Stimulated activated CD8-positive, alpha-beta memory T cell treated with anti-CD3 and anti-CD28 coated beads, Interleukin-4, amount 100 ng/mL, for 4 hours (primary cell): ENCODE measurements at regions not wholly inside any gene's neighbourhood (a gene's known extent, or its start where the extent isn't known, plus 50 kb on each side); places are given as distances from the start of the nearest gene placed in this dataset.

Experiments used
- DNase-seq, 2 donors: peaks; one replicate each; pipeline ENCODE4 v3.0.0-alpha.2; 2020; ENCODE audit warnings: low read depth in 2 of 2, low spot score in 1 of 2

DNA sequence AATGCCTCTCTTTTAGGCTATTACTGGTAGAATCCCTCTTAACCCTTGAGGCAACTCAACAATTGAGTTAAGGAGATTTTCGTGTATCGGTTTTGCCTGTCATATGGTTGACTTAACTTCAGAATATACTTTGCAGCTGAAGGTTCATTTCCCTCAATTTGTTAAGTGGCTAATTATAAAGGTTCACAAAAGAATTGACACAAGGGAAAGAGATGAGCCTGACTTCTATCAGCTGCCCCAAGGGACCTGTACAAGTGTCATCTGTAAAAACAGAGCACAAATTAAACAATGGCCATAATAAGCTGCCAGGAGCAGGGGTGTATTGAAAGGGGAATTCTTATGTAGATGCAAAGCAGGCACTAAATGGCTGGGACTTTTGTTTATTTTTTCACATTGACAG, 334.8 kb upstream of the OBI1 start:
- DNase-seq, result no peak

GRCh38 chr13:78981913-78982312, 323.0 kb upstream of the OBI1 start:
- DNase-seq, result no peak

DNA sequence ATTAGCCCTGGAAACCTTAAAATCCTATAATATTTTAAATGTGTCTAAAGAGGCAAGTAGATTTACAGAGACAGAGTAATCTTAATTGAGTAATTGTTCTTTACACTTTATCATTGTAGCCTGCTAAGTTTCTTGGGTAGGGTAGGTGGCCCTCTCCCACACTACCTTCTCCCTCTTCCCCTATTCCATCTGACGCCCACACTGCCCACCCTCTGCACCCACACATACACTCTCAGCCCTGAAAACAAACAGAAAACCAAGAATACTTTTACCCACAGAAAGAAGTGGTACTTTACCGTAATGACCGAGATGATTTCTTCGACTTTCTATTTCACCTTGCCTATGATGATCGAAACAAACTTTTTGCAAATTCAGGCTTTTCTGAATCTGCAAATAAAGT, 320.4 kb upstream of the OBI1 start:
- no peak for DNase-seq

DNA sequence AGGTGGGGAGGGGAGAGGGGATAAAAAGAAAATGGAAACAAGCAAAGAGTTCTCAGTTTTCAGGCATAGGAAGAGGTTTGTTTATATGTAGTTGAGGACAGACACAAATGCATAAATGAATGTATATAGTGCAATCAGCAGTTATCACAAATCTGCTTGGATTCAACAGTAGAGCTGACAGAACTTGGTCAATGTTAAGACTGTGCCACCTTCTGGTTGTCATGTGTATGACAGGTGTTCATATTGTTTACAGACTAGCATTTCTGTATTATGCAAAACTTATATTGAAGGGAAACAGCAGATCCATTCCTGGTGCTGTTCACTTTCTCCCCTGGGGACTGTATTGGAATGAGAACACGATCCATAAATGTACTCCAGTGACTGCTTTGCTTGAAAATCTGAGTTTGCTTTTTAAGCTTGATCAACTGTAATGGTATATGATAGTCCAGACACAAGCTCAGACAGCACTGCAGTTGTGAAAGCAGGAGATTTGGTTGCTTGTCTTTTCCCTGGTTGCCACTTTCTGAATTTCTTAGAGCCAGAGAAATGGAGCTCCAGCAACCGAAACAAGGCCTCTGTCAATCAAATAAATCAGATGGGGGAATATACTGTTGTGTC, 319.5 kb upstream of the OBI1 start:
- no peak for DNase-seq

DNA sequence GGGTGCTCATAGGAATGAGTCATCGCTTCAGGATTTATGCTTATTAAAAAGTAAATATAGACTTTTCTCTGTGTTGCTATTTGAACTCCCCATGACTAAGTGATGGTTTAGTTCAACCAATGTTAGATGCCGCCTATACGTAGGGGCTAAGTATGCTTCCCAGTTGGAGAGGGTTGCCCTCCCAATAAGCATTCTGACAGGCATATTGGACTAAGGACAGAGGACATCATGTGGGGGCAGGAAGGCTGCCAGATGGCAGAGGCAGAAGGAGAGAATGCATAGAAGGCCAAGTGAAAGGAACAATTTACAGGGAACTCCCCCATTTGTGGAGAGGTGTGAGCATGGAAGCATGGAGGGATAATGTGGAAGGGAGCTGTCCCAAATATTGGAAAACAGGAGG, 318.4 kb upstream of the OBI1 start:
- no peak for DNase-seq

GRCh38 chr13:78976696-78977095, 317.7 kb upstream of the OBI1 start:
- no peak for DNase-seq

DNA sequence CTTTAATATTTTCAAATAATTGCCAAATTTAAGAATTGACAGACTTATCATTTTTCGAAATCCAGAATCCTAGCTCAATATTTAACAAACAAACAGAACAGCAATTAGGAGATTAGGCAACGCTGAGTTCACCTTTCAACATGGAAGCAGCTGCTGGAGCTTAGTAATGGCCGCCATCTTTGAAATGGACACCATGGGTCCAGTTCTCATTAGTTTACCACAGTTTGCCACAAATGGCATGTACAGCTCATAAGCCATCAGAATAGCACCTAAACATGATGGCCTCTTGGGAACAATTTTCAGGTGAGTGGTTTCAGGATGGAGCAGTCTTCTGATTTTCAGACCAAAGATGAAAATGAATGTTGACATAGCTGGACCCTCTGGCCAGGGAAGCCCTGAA, 313.6 kb upstream of the OBI1 start:
- DNase-seq, result no peak

DNA sequence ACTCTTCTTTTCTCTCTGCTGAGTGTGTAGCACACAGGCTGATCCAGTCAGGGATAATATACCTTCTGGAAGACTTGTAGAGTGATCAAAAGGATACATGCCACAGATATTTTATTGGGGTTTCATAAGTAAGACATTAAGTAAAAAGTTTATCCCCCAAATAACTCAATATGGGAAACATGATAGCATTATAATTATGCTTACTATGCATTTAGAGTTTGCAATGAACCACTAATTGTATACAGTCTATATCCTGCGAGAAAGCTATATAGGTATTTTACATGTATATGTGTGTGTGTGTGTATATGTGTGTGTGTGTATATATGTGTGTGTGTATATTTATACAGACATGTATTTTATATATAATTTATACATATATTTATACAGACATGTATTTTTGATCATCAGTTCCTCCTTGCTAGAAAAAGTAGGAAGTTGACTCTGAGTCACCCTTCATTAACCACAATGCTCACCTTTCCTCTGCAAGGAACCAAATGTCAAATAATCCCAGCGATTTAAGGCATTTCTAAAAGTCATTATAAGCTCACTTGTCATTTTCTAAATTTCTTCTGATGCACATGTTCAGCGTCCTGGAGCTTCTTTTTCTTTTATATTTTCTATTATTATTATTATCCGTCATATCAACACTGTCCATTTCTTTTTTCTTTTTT, 312.5 kb upstream of the OBI1 start:
- DNase-seq, result no peak

- no peak for DNase-seq
These were observed 301.9 kb upstream of the OBI1 start for GRCh38 chr13:78960881-78961280.

DNA sequence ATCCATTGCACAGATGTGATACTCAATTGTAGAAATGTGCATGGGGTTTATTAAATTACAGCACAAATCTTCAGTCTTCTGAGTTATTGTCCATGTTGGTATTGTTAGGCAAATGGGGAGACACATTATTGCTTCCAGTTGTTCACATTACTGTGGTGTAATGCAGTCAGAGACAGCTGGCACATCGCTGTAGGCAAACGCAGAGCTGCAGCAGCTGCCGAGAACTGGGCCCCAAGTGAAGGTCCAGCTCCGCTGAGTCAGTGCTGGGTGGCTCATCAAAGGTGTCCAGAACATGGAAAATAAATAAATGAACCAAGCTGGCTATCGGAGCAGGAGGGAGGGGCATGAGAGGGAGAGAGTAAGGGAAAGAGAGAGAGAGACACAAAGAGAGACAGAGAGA, 299.1 kb upstream of the OBI1 start:
- DNase-seq, result no peak

GRCh38 chr13:78940455-78941130, 281.6 kb upstream of the OBI1 start:
- no peak for DNase-seq

- DNase-seq, result no peak
These were observed 275.4 kb upstream of the OBI1 start for GRCh38 chr13:78934336-78934735.

GRCh38 chr13:78915015-78915414, 256.1 kb upstream of the OBI1 start:
- no peak for DNase-seq

DNA sequence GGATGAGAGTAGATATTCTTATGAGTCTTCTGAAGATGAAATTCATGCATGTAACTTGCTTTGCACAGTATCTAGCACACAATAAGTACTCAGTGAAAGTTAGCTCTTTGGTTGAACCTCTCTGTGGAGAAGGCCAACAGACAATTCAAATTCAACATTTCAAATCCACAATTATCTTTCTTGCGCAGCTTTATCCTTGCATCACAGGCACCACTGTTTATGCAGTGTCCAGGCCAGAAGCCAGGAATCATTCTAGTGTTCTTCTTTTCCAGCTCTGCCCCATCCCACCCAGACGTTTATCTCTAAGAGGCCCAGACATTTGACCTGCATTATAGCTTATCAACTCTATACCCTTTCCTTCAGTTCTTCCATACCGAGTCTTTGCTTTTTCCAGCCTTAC, 254.7 kb upstream of the OBI1 start:
- no peak for DNase-seq

- no peak for DNase-seq
These were observed 251.2 kb upstream of the OBI1 start for GRCh38 chr13:78910147-78910546.

- DNase-seq, result no peak
These were observed 250.3 kb upstream of the OBI1 start for GRCh38 chr13:78909276-78909675.

- no peak for DNase-seq
These were observed 248.1 kb upstream of the OBI1 start for GRCh38 chr13:78907006-78907405.

DNA sequence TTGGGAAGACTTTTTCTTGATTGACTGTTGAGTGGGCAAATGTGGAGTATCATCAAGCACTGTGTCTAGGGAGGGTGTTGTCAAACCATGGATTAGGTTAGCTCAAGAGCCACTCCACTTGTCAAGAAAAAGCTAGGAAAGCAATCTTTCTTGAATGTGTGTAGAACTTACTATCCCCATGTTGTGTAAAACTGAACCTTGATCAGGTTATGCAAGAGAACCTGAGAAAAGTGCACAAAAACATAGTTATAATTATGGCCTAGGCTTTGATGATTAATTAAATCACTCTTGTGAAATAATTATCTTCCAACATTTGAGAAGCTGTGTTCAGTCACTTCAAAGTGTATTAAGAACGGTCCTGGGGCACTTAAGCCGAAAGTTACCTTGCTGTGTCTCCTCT, 238.2 kb upstream of the OBI1 start:
- no peak for DNase-seq

DNA sequence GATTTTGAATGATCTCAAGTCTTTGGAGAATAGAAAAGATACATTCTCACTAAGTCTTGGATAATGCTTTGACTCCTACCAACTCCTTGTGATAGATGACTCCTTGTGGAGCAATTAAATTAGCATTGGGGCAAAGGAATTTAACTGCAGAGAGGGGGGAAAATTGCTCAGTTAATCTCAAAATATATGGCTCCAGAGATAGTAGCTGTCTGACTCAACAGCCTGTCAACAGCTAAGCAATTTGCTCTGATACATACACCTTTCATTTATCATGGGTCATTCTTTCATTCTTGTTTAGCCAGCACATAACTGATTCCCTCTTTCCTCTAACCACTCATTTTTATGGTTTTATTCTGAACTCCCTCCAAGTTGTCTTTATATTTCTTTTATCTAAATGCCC, 225.6 kb upstream of the OBI1 start:
- DNase-seq, result no peak

- no peak for DNase-seq
These were observed 222.8 kb upstream of the OBI1 start for GRCh38 chr13:78881751-78882150.

GRCh38 chr13:78881054-78881453, 222.1 kb upstream of the OBI1 start:
- no peak for DNase-seq

DNA sequence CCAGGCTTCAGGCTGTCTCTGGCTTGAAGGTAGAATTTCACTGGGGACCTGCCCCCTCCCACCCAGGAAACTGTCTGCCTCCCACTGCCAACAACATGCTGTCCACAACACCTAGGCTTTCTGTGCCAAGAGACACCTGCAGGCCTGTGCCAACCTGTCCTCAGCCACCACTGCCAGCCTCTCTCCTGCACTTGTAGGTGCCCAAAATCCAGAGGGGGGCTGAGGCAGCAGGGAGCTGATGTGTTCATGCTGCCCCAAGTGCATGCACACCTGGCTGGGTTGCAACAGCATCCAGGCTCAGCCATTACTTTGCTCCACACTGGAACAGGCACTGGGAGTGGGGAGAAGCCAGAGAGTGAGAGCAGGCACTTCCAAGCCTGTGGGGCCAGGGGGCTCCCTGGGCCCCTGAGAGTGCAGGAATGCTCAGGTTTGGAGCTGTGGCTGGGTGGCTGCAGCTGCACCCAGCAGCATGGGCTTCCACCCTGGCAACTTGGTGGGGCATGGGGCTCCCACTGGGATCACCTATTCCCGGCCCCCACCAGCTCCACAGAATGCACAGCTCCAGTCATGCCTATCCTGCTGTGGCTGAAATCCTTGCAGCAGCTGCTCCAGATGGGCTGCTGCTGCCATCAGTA, 218.1 kb upstream of the OBI1 start:
- DNase-seq, result no peak
